GM12892 (cell line): ENCODE measurements at regions not wholly inside any gene's neighbourhood (a gene's known extent, or its start where the extent isn't known, plus 50 kb on each side); places are given as distances from the start of the nearest gene placed in this dataset.
"Not testable (repeated sequence)": the region's sequence is repeated elsewhere in the genome, so short reads cannot be mapped to it uniquely, and the experiment has no call there.

ENCODE experiments used
- POLR2A ChIP-seq: IDR thresholded peaks from 2 replicates; pipeline ENCODE4 v1.6.1; 2011; ENCODE audit warnings: low read depth, low read length, control low read depth
- POLR2AphosphoS5 ChIP-seq: IDR thresholded peaks from 2 replicates; pipeline ENCODE4 v1.6.1; 2011; ENCODE audit warnings: low read depth, low read length, control low read depth

DNA sequence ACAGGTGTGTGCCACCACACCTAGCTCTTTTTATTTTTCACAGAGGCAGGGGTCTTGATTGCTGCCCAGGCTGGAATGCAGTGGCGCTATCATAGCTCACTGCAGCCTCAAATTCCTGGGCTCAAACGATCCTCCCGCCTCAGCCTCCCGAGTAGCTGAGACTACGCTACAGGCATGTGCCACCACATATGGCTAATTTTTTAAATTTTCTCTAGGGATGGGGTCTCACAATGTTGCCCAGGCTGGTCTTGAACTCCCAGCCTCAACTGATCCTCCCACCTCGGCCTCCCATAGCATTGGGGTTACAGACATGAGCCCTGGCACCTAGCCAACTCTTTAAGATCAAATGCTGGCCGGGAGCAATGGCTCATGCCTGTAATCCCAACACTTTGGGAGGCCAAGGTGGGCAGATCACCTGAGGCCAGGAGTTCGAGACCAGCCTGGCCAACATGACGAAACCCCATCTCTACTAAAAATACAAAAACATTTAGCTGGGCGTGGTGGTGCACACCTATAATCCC is 50.6 kb upstream of the MYL10 start:
- not testable (repeated sequence) for TF ChIP-seq POLR2A, POLR2AphosphoS5
